Epithelial cell of esophagus (primary cell): ENCODE measurements at regions not wholly inside any gene's neighbourhood (a gene's known extent, or its start where the extent isn't known, plus 50 kb on each side); places are given as distances from the start of the nearest gene placed in this dataset.

ENCODE experiments used
- DNase-seq: peaks from one replicate; pipeline ENCODE4 v3.0.0; 2010; ENCODE audit warnings: low read depth
- H3K4me3 ChIP-seq: 2 replicates; pipeline ENCODE4 v1.5.1; 2011; ENCODE audit warnings: mild to moderate bottlenecking, low read length, control low read depth
- CTCF ChIP-seq: IDR thresholded peaks from 2 replicates; pipeline ENCODE4 v1.5.1; 2011; ENCODE audit warnings: low read depth, mild to moderate bottlenecking, low read length, control low read depth, inconsistent platforms; ENCODE audit not compliant: insufficient read depth; ENCODE audit errors: missing control alignments

- no peak for TF ChIP-seq CTCF
- no peak overlapping the region for H3K4me3 ChIP-seq
- no peak for DNase-seq
These were observed 261.3 kb upstream of the MEIS2 start for GRCh38 chr15:37361621-37362020.

DNA sequence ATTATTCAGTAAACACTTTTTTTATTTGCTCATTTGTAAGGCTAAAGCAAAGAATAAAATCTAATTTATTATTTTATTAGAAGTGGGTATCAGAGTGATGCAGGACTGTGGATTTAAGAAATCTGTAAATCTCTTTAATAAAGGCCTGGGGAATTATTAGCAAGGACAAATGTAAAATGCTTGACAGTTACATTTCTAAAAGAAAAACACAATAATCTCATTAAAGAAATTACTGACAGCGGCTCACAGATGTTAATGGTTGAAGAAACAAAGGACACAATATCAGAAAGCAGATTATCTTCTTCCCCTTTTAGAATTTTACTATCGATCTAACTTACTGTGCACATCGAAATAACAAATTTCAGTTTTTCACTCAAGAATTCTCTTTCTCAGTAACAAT is 262.1 kb upstream of the MEIS2 start:
- TF ChIP-seq CTCF, result no peak
- no peak for DNase-seq
- H3K4me3 ChIP-seq, result no peak overlapping the region

GRCh38 chr15:37368961-37369360 is 268.6 kb upstream of the MEIS2 start:
- H3K4me3 ChIP-seq, result no peak overlapping the region
- no peak for DNase-seq
- no peak for TF ChIP-seq CTCF

- DNase-seq, result no peak
- no peak overlapping the region for H3K4me3 ChIP-seq
- TF ChIP-seq CTCF, result no peak
These were observed 270.6 kb upstream of the MEIS2 start for GRCh38 chr15:37370941-37371340.

DNA sequence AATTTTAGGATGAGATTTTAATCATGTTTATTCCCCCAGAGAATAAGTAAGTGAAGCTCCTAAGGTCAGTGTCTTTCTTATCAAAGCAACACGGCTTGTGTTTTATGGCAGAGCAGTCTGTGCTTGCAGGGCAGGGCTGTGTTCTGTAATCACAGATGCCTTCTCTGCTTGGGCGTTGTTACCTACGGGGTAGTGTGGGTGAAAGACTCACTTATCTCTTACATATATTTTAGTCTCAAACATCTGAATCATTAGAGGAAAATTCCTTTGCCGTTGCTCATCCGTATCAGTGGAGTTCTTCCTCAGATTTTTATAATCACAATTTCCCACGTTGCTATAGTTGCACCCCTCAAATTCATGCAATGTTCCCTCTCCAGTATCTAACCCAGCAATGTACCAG is 271.7 kb upstream of the MEIS2 start:
- no peak for DNase-seq
- no peak overlapping the region for H3K4me3 ChIP-seq
- no peak for TF ChIP-seq CTCF

- no peak for DNase-seq
- no peak overlapping the region for H3K4me3 ChIP-seq
- no peak for TF ChIP-seq CTCF
These were observed 275.2 kb upstream of the MEIS2 start for GRCh38 chr15:37375519-37375918.

DNA sequence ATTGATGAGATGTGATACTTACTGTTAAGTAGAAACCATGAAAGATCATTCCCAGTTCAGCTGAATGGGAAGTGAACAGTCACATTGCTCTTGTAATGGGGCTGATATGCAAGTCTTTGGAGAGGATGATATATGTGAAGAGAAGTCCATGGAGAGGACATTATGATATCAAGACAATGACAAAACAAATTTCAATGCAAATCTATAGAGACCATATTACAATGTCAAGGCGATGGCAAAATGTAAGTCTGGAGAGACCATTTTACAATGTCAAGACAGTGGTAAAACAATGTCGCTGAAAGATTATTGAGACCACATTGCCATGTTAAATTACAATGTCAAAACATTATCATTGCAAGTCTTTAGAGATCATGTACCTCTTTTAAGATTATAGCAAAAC is 277.1 kb upstream of the MEIS2 start:
- no peak overlapping the region for H3K4me3 ChIP-seq
- no peak for DNase-seq
- no peak for TF ChIP-seq CTCF
